Esophagus muscularis mucosa (tissue), 4 donors: ENCODE measurements at regions not wholly inside any gene's neighbourhood (a gene's known extent, or its start where the extent isn't known, plus 50 kb on each side); places are given as distances from the start of the nearest gene placed in this dataset.

Experiments used
- DNase-seq: peaks from one replicate; pipeline ENCODE4 v3.0.0-alpha.2; 2017; ENCODE audit errors: extremely low spot score
- H3K27ac ChIP-seq, 4 donors: fragments of 200-600 bp; sonication (generic); replicated peaks in 1 of 4; 1 replicate in 3 of 4; 2 replicates in 1 of 4; pipeline ENCODE4 v1.5.1; 2016 to 2019; ENCODE audit warnings: mild to moderate bottlenecking in 1 of 4
- H3K27me3 ChIP-seq, 4 donors: fragments of 200-600 bp; sonication (generic); one replicate each; pipeline versions ENCODE4 v1.5.1 to v1.6.0; 2016 to 2019
- H3K36me3 ChIP-seq, 4 donors: fragments of 200-600 bp; sonication (generic); one replicate each; pipeline ENCODE4 v1.5.1; 2016 to 2019
- H3K4me1 ChIP-seq, 4 donors: fragments of 200-600 bp; sonication (generic); one replicate each; pipeline ENCODE4 v1.5.1; 2016 to 2019
- H3K4me3 ChIP-seq, 4 donors: fragments of 200-600 bp; sonication (generic); 1 replicate in 2 of 4; 2 replicates in 2 of 4; pipeline ENCODE4 v1.5.1; 2016 to 2019; ENCODE audit warnings: mild to moderate bottlenecking in 4 of 4, moderate library complexity in 1 of 4
- H3K9me3 ChIP-seq, 4 donors: fragments of 200-600 bp; sonication (generic); 1 replicate in 3 of 4; 2 replicates in 1 of 4; pipeline ENCODE4 v1.5.1; 2016 to 2019
- CTCF ChIP-seq, 3 experiments: fragments of 200-600 bp in 2 of 3; fragments of 450-650 bp in 1 of 3; sonication (generic) in 2 of 3; IDR thresholded peaks; one replicate each; pipeline ENCODE4 v1.5.1; 2017 to 2019; ENCODE audit warnings: antibody characterized with exemption in 3 of 3, mild to moderate bottlenecking in 2 of 3, moderate library complexity in 1 of 3
- EP300 ChIP-seq: sonication (generic); formaldehyde crosslinking; IDR thresholded peaks from one replicate; pipeline ENCODE4 v1.6.1; 2017; ENCODE audit warnings: antibody characterized with exemption
- POLR2A ChIP-seq: fragments of 450-650 bp; IDR thresholded peaks from one replicate; pipeline ENCODE4 v1.6.1; 2017; ENCODE audit warnings: antibody characterized with exemption, moderate library complexity, mild to moderate bottlenecking, low read depth
- POLR2AphosphoS5 ChIP-seq, 2 donors: sonication (generic); formaldehyde crosslinking; IDR thresholded peaks; one replicate each; pipeline ENCODE4 v1.6.1; 2017; ENCODE audit warnings: antibody characterized with exemption in 2 of 2
- WGBS: methylation state at CpG from one replicate; pipeline ENCODE4 v1.1.5; 2018; 5-methylcytosine and 5-hydroxymethylcytosine counted together
- intact Hi-C: fragments of 100-400 bp; cut with DNase I; formaldehyde crosslinking; loops from one replicate; pipeline ENCODE4 v1.15.1; 2023

- intact Hi-C loops: loop anchor here (10.0 kb wide), 1 partner anchor 440 kb away; no protein-coding TSS in a partner anchor
- Histone ChIP-seq H3K36me3 (no peaks in the 10 kb centered on the region), H3K27ac (no peak overlapping the region), H3K4me3 (no peak overlapping the region), H3K9me3 (no peaks in the 10 kb centered on the region), H3K4me1 (peaks cover 0 to 10% (median 4%) of the 10 kb centered on the region in 4 donors), H3K27me3 (no peaks in the 10 kb centered on the region)
- no peak for TF ChIP-seq CTCF (IDR thresholded peaks at IDR 0.05)
- TF ChIP-seq POLR2A: no peak
- TF ChIP-seq POLR2AphosphoS5 (IDR thresholded peaks at IDR 0.05): no peak
- no peak for TF ChIP-seq EP300
- 43% methylated on average over 1 of the region's 1 CpG for WGBS
- no peak for DNase-seq
Measured at GRCh38 chr10:121415063-121415399, 183.2 kb downstream of the FGFR2 start.

GRCh38 chr10:121416071-121416470, 182.2 kb downstream of the FGFR2 start:
- peaks cover 0 to 10% (median 4%) of the 10 kb centered on the region in 4 donors for H3K4me1 ChIP-seq
- H3K4me3 ChIP-seq: no peak overlapping the region
- no peaks in the 10 kb centered on the region for H3K9me3 ChIP-seq
- H3K27me3 ChIP-seq: no peaks in the 10 kb centered on the region
- no peak for DNase-seq
- no peaks in the 10 kb centered on the region for H3K36me3 ChIP-seq
- no peak overlapping the region for H3K27ac ChIP-seq
- 100% methylated on average over 1 of the region's 1 CpG for WGBS
- TF ChIP-seq POLR2AphosphoS5 (IDR thresholded peaks at IDR 0.05) (no peak), EP300 (no peak), POLR2A (no peak), CTCF (IDR thresholded peaks at IDR 0.05) (no peak)
- intact Hi-C loops: loop anchor here (10.0 kb wide), 1 partner anchor 441 kb away; no protein-coding TSS in a partner anchor

DNA sequence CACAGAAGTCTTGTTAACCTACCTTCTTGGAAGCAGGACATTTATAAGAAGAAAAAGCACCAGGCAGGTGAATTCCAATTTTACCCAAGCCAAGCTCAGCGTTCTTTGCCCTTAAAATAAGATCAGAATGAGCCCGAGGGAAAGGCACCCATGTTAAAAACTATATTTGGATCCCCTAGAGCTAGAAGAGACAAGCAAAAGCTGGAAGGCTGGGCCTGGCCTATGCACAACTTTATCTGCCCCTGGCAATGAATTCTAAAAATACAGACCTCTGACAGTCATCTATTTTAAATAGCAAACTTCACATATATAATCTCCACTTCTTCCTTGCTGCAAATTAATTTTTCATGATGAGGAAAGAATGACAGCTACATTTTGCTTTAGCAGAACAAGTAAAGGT, 180.9 kb downstream of the FGFR2 start:
- no peak overlapping the region for H3K27ac ChIP-seq
- intact Hi-C loops: loop anchor here (10.0 kb wide), 1 partner anchor 442 kb away; no protein-coding TSS in a partner anchor

GRCh38 chr10:121418126-121418777, 180.0 kb downstream of the FGFR2 start:
- peaks cover 0 to 10% (median 4%) of the 10 kb centered on the region in 4 donors for H3K4me1 ChIP-seq
- no peak overlapping the region for H3K27ac ChIP-seq
- intact Hi-C loops: loop anchor here (10.0 kb wide), 1 partner anchor 443 kb away; no protein-coding TSS in a partner anchor
- 82% methylated on average over 1 of the region's 1 CpG for WGBS
- H3K9me3 ChIP-seq: no peaks in the 10 kb centered on the region
- TF ChIP-seq CTCF (IDR thresholded peaks at IDR 0.05) (no peak), POLR2A (no peak)
- no peak overlapping the region for H3K4me3 ChIP-seq
- H3K36me3 ChIP-seq: no peaks in the 10 kb centered on the region
- DNase-seq: no peak
- H3K27me3 ChIP-seq: no peaks in the 10 kb centered on the region

More for the DNA sequence above, 180.9 kb downstream of the FGFR2 start:
- H3K4me3 ChIP-seq: no peak overlapping the region
- whole genome bisulfite sequencing: 71% methylated on average over 2 of the region's 2 CpGs
- H3K27me3 ChIP-seq: no peaks in the 10 kb centered on the region
- H3K36me3 ChIP-seq: no peaks in the 10 kb centered on the region
- no peak for DNase-seq
- H3K4me1 ChIP-seq: peaks cover 0 to 10% (median 4%) of the 10 kb centered on the region in 4 donors
- H3K9me3 ChIP-seq: no peaks in the 10 kb centered on the region
- TF ChIP-seq POLR2AphosphoS5 (IDR thresholded peaks at IDR 0.05) (no peak), EP300 (no peak), CTCF (IDR thresholded peaks at IDR 0.05) (no peak), POLR2A (no peak)

DNA sequence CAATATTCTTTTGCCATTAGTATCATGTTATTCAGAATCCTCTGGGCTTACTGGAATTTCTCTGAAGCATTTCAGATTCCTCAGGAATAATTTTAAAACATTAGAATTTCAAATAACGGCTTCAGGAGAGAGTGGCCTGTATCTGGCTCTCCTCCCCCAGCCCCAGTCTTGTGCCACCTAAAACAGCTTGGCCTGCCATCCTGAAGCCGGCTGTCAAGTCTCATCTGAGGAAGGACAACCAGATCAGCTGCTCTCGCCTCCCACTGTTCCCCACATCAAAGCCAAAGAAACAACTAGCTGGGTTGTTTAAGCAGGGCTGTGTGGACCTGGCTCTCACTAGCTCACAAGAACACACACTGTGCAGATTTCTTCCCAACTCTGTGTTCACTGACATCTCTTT, 178.2 kb downstream of the FGFR2 start:
- Histone ChIP-seq H3K9me3 (no peaks in the 10 kb centered on the region), H3K36me3 (no peaks in the 10 kb centered on the region), H3K4me3 (no peak overlapping the region), H3K4me1 (peaks cover 0 to 6% (median 3%) of the 10 kb centered on the region in 4 donors), H3K27me3 (no peaks in the 10 kb centered on the region), H3K27ac (no peak overlapping the region)
- WGBS: 97% methylated on average over 3 of the region's 3 CpGs
- DNase-seq: no peak
- no peak for TF ChIP-seq EP300
- TF ChIP-seq POLR2AphosphoS5 (IDR thresholded peaks at IDR 0.05): no peak
- no peak for TF ChIP-seq POLR2A
- no peak for TF ChIP-seq CTCF (IDR thresholded peaks at IDR 0.05)
- intact Hi-C loops: no loop called here
